GM19372 (cell line): ENCODE measurements at regions not wholly inside any gene's neighbourhood (a gene's known extent, or its start where the extent isn't known, plus 50 kb on each side); places are given as distances from the start of the nearest gene placed in this dataset.
"Not testable (repeated sequence)": the region's sequence is repeated elsewhere in the genome, so short reads cannot be mapped to it uniquely, and the experiment has no call there.

Source experiments
- ATAC-seq: cut with Tn5 transposase; IDR thresholded peaks from one replicate; pipeline ENCODE4 v1.9.1; 2021; ENCODE audit warnings: mild to moderate bottlenecking, low read depth, moderate library complexity; ENCODE audit not compliant: unreplicated experiment

DNA sequence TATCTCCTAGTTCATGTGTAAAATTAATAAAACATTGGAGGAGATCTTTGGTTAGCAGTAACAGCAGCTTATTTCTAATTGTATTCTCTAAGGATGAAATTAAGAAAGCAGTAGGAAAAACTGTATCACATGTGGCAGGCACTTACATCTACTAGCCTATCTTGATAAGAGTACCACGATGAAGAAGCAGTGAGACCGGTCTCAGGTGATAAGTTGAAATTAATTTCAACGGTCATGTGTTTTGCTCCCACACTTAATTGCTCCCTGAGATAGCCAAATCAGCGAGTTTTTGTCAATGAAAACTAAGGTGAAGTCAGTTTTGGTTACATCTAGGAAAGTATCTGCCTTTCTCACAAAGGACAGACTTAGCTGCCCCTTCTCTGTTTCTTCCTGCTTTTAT, 115.8 kb upstream of the WIPF3 start:
- ATAC-seq = not testable (repeated sequence)

DNA sequence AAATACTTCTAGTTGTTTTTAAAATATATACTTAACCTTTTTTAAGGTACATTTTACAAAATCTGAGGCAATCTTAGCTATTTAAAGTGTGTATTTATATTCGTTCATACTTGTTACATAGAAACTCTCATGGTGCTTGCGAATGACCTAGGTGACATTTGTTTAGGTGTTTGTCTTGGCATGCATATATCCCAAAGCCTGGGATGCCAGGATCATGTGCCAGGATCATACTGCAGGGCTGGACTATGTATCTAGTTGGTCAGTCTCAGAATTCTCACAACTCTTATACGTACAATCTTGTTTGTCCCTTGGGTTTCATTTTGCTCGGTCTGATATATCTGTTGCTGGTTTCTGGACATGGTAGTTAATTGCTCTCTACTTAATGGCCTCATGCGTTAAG, 109.9 kb upstream of the WIPF3 start:
- ATAC-seq = not testable (repeated sequence)

- ATAC-seq = not testable (repeated sequence)
These were observed 106.6 kb upstream of the WIPF3 start for GRCh38 chr7:29699723-29700122.

DNA sequence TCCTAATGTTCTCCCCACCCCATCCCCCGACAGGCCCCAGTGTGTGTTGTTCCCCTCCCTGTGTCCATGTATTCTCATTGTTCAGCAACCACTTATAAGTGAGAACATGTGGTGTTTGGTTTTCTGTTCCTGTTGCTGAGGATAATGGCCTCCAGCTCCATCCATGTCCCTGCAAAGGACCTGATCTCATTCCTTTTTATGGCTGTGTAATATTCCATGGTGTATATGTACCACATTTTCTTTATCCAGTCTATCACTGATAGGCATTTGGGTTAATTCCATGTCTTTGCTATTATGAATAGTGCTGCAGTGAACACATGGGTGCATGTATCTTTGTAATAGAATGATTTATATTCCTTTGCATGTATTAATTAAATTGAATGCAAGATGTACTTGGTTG, 104.8 kb upstream of the WIPF3 start:
- not testable (repeated sequence) for ATAC-seq

- not testable (repeated sequence) for ATAC-seq
These were observed 102.5 kb upstream of the WIPF3 start for GRCh38 chr7:29703830-29704229.

DNA sequence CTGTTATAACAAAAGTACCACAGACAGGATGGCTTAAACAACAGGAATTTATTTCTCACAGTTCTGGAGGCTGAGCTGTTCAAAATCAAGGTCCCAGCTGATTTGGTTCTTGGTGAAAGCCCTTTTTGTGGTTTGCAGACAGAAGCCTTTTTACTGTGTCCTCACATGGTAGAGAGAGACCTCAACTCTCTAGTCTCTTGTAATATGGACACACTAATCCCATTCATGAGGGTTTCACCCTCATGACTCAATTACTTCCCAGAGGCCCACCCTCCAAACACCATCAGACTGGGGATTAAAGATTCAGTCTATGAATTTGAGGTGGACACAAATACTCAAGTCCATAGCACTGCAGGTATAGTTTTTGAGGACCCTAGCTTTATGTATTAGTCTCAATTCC, 97.3 kb upstream of the WIPF3 start:
- not testable (repeated sequence) for ATAC-seq

GRCh38 chr7:29723127-29723526, 83.2 kb upstream of the WIPF3 start:
- not testable (repeated sequence) for ATAC-seq

- no peak for ATAC-seq
These were observed 82.7 kb upstream of the WIPF3 start for GRCh38 chr7:29723599-29723998.

- ATAC-seq = not testable (repeated sequence)
These were observed 76.7 kb upstream of the WIPF3 start for GRCh38 chr7:29729534-29730165.

- no peak for ATAC-seq
These were observed 72.0 kb upstream of the WIPF3 start for GRCh38 chr7:29734246-29734731.

- ATAC-seq = not testable (repeated sequence)
These were observed 58.6 kb upstream of the WIPF3 start for GRCh38 chr7:29747645-29748245.

DNA sequence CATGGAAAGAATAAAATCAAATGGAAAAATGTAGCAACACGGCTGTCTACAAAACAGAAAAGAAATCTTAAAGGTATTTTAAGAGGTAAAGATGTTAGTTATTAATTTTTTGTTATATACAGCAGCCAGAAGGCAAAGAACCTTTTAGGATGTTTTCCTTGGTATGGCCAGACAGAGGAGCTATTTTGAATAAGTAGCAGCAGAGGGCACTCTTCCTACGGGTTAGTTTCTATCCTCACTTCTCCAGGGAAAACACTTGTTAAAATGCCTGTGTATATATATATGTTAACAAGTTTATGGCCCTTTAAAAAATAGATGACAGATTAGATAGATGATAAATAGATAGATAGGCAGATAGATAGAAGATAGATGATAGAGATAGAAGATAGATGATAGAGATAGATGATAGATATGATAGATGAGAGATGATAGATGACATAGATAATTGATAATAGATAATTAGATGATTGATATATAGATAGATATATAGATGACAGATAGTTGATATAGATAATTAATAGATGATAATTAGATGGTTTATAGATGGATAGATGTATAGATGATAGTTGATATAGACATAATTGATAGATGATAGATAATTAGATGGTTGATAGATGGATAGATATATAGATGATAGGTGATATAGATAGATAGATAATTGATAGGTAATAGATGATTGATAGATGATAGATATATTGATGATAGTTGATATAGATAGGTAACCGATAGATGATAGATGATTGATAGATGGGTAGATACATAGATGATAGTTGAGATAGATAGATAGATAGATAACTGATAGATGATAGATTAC, 57.8 kb upstream of the WIPF3 start:
- no peak for ATAC-seq

DNA sequence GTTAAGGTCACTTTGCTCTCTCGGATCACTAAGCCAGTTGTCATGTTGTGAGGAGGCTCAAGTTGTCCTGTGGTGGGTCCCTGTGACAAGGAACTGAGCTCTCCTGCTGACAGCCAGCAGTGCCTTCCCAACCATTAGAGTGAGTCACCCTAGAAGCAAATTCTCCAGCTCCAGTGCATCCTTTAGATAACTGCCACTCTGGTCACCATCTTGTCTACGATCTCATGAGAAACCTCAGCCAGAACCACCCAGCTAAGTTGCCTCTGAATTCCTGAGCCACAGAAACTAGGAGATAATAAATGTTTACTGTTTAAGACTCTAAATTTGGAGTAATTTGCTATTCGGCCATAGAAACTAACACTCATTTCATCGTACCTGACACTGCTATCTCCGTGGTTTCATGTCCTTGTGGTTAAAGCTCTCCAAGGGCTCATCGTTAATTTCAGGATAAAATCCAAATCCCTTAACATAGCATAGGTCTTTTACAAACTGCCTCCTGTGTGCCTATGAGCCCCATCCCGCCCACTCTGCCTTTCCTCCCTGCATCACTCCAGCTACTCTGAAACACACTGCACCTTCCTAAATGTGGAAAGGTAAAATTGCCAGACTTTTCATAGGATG, 56.5 kb upstream of the WIPF3 start:
- no peak for ATAC-seq

GRCh38 chr7:29750373-29750940, 55.9 kb upstream of the WIPF3 start:
- not testable (repeated sequence) for ATAC-seq

GRCh38 chr7:29751012-29751411, 55.3 kb upstream of the WIPF3 start:
- not testable (repeated sequence) for ATAC-seq

DNA sequence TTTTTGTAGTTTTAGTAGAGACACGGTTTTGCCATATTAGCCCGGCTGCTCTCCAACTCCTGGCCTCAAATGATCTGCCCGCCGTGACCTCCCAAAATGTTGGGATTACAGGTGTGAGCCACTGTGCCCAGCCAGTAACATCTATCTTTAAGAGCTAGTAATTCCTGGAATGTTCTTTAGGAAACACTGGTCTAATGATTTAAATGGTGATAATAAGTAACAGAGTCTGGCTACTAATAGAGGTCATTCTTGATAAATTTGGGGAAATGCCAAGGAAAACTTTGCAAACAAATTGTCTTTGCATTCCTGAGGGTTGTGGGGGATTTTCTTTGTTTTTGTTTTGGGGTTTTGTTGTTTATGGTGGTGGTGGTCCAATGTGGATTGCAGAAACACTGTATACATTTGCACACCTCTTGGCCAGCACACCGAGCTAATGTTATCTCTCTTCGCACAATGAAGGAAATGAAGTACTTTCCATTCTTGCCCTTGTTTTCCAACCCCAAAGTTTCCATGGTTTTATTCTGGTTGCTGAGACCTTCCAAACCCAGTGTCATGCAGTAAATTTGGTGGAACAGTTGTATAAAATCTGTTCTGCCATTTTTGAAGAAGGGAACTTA, 51.3 kb upstream of the WIPF3 start:
- ATAC-seq = no peak
